ENCODE measurements at regions not wholly inside any gene's neighbourhood (a gene's known extent, or its start where the extent isn't known, plus 50 kb on each side); places are given as distances from the start of the nearest gene placed in this dataset.

DNA sequence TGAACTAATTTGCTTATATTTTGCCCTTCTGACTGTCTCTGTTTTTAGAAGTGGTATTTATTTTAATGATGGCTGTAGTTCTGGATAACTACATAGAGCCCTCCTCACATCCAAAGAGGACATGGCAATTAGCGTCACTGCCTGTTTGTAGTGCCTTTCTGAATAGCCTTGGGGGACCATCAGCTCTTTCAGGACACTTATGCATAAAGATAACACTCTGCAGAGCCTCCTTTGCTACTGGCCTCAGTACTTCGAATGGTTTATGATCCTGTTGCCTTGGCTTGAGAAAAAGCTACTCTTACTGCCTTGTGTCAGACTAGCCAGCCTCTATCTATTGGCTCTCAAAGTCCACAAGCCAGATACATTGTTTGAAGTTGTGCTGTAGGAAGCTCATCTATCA, 105.4 kb upstream of the SPRED1 start:
- H3K27ac ChIP-seq, result no peak overlapping the region
- H3K4me3 ChIP-seq, result no peak overlapping the region
- no peak for DNase-seq (ENCODE audit: low spot score)
- TF ChIP-seq, protein P1, sequence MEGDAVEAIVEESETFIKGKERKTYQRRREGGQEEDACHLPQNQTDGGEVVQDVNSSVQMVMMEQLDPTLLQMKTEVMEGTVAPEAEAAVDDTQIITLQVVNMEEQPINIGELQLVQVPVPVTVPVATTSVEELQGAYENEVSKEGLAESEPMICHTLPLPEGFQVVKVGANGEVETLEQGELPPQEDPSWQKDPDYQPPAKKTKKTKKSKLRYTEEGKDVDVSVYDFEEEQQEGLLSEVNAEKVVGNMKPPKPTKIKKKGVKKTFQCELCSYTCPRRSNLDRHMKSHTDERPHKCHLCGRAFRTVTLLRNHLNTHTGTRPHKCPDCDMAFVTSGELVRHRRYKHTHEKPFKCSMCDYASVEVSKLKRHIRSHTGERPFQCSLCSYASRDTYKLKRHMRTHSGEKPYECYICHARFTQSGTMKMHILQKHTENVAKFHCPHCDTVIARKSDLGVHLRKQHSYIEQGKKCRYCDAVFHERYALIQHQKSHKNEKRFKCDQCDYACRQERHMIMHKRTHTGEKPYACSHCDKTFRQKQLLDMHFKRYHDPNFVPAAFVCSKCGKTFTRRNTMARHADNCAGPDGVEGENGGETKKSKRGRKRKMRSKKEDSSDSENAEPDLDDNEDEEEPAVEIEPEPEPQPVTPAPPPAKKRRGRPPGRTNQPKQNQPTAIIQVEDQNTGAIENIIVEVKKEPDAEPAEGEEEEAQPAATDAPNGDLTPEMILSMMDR (IDR thresholded peaks at IDR 0.05), result no peak

DNA sequence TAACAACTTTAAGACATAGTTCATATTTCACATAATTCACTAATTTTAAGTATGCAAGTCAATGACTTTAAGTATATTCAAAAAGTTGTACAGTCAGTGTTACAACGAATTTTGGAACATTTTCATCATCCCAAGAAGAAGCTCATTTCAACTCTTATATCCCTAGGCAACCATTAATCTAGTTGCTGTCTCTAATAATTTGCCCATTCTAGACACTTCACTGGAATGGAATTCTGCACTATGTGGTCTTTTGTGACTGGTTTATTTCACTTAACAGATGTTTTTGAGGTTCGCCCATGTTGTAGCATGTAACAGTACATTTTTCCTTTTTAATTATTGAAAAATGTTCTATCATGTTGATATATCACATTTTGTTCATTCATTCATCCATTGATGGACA, 104.2 kb upstream of the SPRED1 start:
- Histone ChIP-seq H3K4me3 (no peak overlapping the region), H3K27ac (no peak overlapping the region)
- DNase-seq (ENCODE audit: low spot score), result no peak
- TF ChIP-seq, protein P1 (IDR thresholded peaks at IDR 0.05), result no peak

DNA sequence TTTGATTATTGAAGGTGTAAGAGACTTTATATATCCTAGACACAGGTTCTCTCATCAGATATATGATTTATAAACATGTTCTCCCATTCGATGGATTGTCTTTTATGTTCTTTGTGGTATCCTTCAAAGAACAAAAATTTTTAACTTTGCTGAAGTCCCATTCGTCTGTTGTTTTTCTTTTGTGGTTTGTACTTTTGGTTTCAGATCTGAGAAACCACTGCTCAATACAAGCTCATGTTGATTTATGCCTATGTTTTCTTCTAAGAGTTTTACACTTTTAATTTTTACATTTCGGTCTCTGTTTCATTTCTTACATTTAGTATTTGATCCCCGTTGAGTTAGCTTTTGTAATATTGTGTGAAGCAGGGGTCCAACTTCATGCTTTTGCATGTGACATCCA, 103.3 kb upstream of the SPRED1 start:
- DNase-seq (ENCODE audit: low spot score), result no peak
- TF ChIP-seq, protein P1 (IDR thresholded peaks at IDR 0.05), result no peak

DNA sequence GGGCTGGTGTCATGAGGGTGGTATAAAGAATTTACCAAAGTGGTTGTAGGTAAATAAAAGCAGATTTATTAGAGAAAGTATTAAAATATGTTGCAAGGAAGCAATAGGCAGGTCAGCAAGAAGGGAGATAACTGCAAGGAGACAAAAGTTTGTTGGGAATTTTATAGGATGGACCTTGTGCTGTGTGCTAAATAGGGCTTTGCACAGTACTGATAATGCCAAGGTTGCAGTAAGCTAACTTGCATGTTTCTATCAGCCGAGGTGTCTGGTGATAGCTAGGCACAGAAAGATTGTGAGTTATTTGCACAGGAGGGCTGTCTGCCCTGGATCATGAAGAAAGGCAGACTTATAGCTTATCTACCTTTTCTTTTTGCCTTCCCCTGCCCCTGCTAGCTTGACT, 102.5 kb upstream of the SPRED1 start:
- TF ChIP-seq, protein P1 (IDR thresholded peaks at IDR 0.05), result no peak
- no peak for DNase-seq (ENCODE audit: low spot score)
- Histone ChIP-seq H3K4me3 (no peak overlapping the region), H3K27ac (no peak overlapping the region)

More for the DNA sequence above, 103.3 kb upstream of the SPRED1 start:
- no peak overlapping the region for H3K4me3 ChIP-seq
- H3K27ac ChIP-seq, result no peak overlapping the region

DNA sequence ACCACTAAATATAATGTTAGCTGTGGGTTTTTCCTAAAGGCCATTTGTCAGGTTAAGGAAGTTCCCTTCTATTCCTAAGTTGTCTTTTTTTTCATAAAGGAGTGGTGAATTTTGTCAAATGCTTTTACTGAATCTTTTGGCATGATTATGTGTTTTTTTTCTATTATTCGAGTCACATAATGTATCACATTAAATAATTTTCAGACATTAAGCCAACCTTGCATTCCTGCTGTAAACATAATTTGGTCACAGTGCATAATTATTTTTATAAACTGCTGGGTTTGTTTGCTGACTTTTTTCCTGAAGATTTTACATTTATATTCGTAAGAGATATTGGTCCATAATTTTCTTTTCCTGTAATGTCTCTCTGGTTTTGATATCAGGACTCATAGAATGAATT, 101.8 kb upstream of the SPRED1 start:
- H3K27ac ChIP-seq, result no peak overlapping the region
- no peak overlapping the region for H3K4me3 ChIP-seq
- TF ChIP-seq, protein P1 (IDR thresholded peaks at IDR 0.05), result no peak
- DNase-seq (ENCODE audit: low spot score), result no peak

DNA sequence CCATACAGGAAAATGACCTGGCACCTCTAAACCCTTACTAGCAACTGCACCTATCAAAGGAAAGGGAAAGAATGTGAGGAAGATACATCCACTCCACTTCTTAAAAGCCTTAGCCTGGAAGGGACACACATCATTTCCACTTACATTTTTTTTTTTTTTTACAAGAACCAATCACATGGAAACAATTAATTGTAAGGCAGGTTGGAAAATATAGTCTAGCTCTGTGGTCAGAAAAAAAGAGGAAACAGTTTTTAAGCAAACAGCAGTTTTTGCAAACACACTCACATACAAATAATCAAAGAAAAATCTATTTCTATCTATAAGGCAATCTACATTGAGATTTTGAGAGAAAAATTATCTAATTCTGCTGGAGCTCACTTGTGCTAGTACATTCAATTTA, 98.9 kb upstream of the SPRED1 start:
- no peak overlapping the region for H3K4me3 ChIP-seq
- DNase-seq (ENCODE audit: low spot score), result no peak
- no peak overlapping the region for H3K27ac ChIP-seq
- TF ChIP-seq, protein P1 (IDR thresholded peaks at IDR 0.05), result no peak

DNA sequence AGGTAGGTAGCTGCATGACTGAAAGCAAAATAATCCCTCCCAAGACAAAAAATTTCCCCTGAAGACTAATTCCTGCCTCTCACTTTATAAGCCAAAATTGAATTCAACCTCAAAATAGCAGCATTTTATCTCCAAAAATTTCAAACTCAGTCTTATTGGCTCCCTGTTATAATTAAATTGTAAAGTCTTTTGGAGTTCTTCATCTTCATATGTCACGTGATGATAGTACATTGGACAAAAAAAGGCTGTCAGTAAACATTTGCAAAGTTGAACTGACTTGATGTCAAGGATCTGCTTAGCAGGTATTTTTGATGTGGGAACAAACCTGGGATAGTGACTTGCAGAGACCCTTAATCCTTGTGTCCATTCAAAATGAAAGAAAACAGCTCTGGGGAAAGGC, 98.4 kb upstream of the SPRED1 start:
- TF ChIP-seq, protein P1 (IDR thresholded peaks at IDR 0.05), result no peak
- H3K27ac ChIP-seq, result no peak overlapping the region
- DNase-seq (ENCODE audit: low spot score), result no peak
- H3K4me3 ChIP-seq, result no peak overlapping the region

All from coronary artery (tissue), 2 donors.